ENCODE measurements at regions not wholly inside any gene's neighbourhood (a gene's known extent, or its start where the extent isn't known, plus 50 kb on each side); places are given as distances from the start of the nearest gene placed in this dataset.

DNA sequence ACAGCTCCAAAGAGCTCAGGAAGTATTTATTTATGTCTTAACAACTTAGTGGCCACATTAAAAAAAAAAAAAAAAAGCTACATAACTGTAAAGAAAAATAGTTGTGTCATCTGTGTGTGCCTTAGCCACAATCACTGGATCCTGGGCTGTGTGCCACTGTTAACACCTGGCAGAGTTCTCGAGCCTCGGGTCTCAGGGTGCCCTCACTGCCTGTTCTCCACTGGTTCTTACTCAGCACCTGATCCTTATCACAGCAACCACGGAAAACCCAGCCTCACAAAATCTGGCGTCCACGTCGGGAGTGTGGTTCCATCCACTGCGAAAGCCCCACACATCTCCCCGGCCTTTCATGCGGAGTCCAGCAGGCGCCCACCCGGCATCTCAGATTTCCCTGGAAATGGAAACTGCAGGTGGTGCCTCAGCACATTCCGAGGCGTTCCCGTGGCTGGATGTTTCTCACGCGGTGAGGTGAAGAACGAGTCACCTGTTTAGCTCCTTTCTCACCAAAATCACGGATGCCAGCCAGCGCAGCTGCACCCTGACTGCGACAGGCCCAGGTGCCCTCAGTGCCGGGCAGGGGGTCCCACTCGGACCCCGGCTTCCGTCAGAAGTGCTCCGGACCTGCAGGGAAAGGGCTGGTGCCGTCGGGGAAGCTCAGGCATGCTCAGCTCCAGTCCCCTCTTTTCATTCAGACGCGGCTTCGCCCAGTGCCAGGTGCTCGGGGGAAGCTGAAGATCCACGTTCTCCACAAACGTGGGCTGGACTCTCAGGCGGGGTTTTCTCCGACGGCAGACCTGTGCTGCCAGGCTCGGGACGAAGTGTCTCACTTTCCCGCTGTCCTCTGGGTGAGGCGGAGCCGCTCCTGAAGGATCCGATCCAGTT is 198.7 kb upstream of the SALL3 start:
- TF ChIP-seq, protein P1, sequence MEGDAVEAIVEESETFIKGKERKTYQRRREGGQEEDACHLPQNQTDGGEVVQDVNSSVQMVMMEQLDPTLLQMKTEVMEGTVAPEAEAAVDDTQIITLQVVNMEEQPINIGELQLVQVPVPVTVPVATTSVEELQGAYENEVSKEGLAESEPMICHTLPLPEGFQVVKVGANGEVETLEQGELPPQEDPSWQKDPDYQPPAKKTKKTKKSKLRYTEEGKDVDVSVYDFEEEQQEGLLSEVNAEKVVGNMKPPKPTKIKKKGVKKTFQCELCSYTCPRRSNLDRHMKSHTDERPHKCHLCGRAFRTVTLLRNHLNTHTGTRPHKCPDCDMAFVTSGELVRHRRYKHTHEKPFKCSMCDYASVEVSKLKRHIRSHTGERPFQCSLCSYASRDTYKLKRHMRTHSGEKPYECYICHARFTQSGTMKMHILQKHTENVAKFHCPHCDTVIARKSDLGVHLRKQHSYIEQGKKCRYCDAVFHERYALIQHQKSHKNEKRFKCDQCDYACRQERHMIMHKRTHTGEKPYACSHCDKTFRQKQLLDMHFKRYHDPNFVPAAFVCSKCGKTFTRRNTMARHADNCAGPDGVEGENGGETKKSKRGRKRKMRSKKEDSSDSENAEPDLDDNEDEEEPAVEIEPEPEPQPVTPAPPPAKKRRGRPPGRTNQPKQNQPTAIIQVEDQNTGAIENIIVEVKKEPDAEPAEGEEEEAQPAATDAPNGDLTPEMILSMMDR (IDR thresholded peaks at IDR 0.05; ENCODE audit: borderline replicate concordance, extremely low read depth, low read length, poor library complexity, severe bottlenecking) = no peak
- no peak for TF ChIP-seq EZH2 (IDR thresholded peaks at IDR 0.05; ENCODE audit: borderline replicate concordance, low read depth, low read length, severe bottlenecking)

DNA sequence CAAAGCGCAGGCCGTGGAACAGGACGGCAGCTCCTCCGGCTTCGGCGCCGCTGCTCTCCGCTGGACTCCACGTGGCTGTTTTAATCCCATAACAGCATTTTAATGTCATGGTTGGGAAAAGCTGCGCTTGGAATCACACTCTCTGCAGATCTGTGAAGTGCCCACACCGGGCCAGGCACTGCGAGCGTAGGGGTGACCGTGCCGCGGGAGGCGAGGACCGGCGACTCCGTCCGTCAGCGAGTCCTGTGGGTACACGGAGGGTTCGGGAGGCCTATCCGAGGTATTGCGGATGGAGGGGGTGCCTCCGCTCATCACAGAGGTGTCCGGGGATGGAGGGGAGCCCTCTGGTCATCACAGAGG is 198.0 kb upstream of the SALL3 start:
- no peak for ATAC-seq (ENCODE audit: insufficient read depth, low read depth)
- Histone ChIP-seq H4K20me1 (ENCODE audit: insufficient read depth, low read length) (no peaks in the 10 kb centered on the region), H3K27ac (ENCODE audit: low read length) (no peak overlapping the region), H3K4me1 (ENCODE audit: insufficient read depth, low read length) (no peaks in the 10 kb centered on the region), H3K79me2 (ENCODE audit: insufficient read depth, low read length) (no peaks in the 10 kb centered on the region), H3K36me3 (ENCODE audit: insufficient read depth, low read length) (no peaks in the 10 kb centered on the region), H2AFZ (ENCODE audit: low read depth, low read length) (no peak overlapping the region), H3K27me3 (ENCODE audit: insufficient read depth, low read length, poor library complexity) (no peaks in the 10 kb centered on the region), H3K9me3 (ENCODE audit: insufficient read depth, low read length, severe bottlenecking) (no peaks in the 10 kb centered on the region), H3K4me2 (ENCODE audit: insufficient read depth, low read length) (no peak overlapping the region), H3K4me3 (ENCODE audit: low read depth in 1 of 2, low read length in 2 of 2) (no peak overlapping the region), H3K9ac (ENCODE audit: low read depth, low read length) (no peak overlapping the region)
- DNase-seq = no peak
- no peak for TF ChIP-seq EZH2 (IDR thresholded peaks at IDR 0.05; ENCODE audit: borderline replicate concordance, low read depth, low read length, severe bottlenecking)
- TF ChIP-seq, protein P1 (IDR thresholded peaks at IDR 0.05; ENCODE audit: borderline replicate concordance, extremely low read depth, low read length, poor library complexity, severe bottlenecking) = no peak

More for the DNA sequence above, 198.7 kb upstream of the SALL3 start:
- Histone ChIP-seq H3K9me3 (ENCODE audit: insufficient read depth, low read length, severe bottlenecking) (no peaks in the 10 kb centered on the region), H3K4me2 (ENCODE audit: insufficient read depth, low read length) (no peak overlapping the region), H3K27me3 (ENCODE audit: insufficient read depth, low read length, poor library complexity) (no peaks in the 10 kb centered on the region), H3K36me3 (ENCODE audit: insufficient read depth, low read length) (no peaks in the 10 kb centered on the region), H2AFZ (ENCODE audit: low read depth, low read length) (no peak overlapping the region), H3K4me1 (ENCODE audit: insufficient read depth, low read length) (no peaks in the 10 kb centered on the region), H3K4me3 (ENCODE audit: low read depth in 1 of 2, low read length in 2 of 2) (no peak overlapping the region), H3K27ac (ENCODE audit: low read length) (no peak overlapping the region), H3K79me2 (ENCODE audit: insufficient read depth, low read length) (no peaks in the 10 kb centered on the region), H3K9ac (ENCODE audit: low read depth, low read length) (no peak overlapping the region), H4K20me1 (ENCODE audit: insufficient read depth, low read length) (no peaks in the 10 kb centered on the region)
- DNase-seq = no peak
- no peak for ATAC-seq (ENCODE audit: insufficient read depth, low read depth)

DNA sequence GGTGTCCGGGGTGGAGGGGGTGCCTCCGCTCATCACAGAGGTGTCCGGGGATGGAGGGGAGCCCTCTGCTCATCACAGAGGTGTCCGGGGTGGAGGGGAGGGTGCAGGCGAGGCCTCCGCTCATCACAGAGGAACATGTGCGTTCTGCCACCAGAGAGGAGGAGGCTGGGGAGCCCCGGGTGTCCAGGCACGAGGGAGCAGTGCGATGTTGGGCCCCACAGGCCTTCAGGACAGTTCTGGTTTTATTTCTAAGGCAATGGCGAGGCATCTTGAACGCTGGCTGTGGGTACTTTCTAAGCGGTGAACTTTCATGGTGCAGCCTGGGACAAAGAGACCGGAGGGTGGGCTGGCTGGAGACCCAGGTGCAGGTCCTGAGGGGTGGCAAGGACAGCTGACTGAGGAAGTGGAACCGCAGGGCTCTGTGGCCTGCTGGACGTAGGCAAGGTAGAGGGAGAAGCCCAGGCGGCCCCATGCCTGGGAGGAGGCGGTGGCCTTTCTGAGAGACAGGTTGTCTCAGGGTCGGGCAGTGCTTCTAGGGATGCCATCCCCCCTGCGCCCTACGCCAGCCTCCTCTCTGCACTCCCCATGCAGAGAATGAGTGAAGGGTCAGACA is 196.6 kb upstream of the SALL3 start:
- H3K79me2 ChIP-seq (ENCODE audit: insufficient read depth, low read length) = no peaks in the 10 kb centered on the region
- H3K36me3 ChIP-seq (ENCODE audit: insufficient read depth, low read length) = no peaks in the 10 kb centered on the region
- TF ChIP-seq, protein P1 (IDR thresholded peaks at IDR 0.05; ENCODE audit: borderline replicate concordance, extremely low read depth, low read length, poor library complexity, severe bottlenecking) = no peak
- no peak for TF ChIP-seq EZH2 (IDR thresholded peaks at IDR 0.05; ENCODE audit: borderline replicate concordance, low read depth, low read length, severe bottlenecking)
- DNase-seq (no peak), ATAC-seq (ENCODE audit: insufficient read depth, low read depth) (no peak)
- no peak overlapping the region for H3K27ac ChIP-seq (ENCODE audit: low read length)
- H3K4me1 ChIP-seq (ENCODE audit: insufficient read depth, low read length) = no peaks in the 10 kb centered on the region
- no peak overlapping the region for H3K4me2 ChIP-seq (ENCODE audit: insufficient read depth, low read length)
- no peaks in the 10 kb centered on the region for H4K20me1 ChIP-seq (ENCODE audit: insufficient read depth, low read length)
- H3K27me3 ChIP-seq (ENCODE audit: insufficient read depth, low read length, poor library complexity) = no peaks in the 10 kb centered on the region
- no peak overlapping the region for H2AFZ ChIP-seq (ENCODE audit: low read depth, low read length)
- H3K9ac ChIP-seq (ENCODE audit: low read depth, low read length) = no peak overlapping the region
- H3K9me3 ChIP-seq (ENCODE audit: insufficient read depth, low read length, severe bottlenecking) = no peaks in the 10 kb centered on the region
- H3K4me3 ChIP-seq (ENCODE audit: low read depth in 1 of 2, low read length in 2 of 2) = no peak overlapping the region

Measured in DND-41 (cell line).